ENCODE measurements at regions not wholly inside any gene's neighbourhood (a gene's known extent, or its start where the extent isn't known, plus 50 kb on each side); places are given as distances from the start of the nearest gene placed in this dataset.

DNA sequence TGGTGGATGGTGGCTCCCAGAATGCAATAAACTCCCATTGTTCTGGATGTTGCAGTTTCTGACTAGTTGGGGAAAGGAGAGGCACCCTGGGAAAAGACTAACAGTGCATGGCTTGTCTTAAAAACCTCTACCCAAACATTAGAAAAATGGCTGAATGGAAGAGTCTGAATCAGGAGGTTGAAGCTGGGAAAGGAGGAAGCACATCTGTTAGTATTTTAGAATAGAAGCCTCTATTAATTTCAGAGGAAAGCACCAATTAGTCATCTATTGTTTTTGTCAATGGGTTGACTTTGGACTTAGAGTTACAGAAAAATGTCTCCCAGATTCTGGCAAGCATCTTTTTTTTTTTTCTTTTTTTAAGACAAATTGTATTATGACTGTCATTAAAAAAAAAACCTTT is 56.1 kb upstream of the ELMO1 start:
- TF ChIP-seq, protein P1, sequence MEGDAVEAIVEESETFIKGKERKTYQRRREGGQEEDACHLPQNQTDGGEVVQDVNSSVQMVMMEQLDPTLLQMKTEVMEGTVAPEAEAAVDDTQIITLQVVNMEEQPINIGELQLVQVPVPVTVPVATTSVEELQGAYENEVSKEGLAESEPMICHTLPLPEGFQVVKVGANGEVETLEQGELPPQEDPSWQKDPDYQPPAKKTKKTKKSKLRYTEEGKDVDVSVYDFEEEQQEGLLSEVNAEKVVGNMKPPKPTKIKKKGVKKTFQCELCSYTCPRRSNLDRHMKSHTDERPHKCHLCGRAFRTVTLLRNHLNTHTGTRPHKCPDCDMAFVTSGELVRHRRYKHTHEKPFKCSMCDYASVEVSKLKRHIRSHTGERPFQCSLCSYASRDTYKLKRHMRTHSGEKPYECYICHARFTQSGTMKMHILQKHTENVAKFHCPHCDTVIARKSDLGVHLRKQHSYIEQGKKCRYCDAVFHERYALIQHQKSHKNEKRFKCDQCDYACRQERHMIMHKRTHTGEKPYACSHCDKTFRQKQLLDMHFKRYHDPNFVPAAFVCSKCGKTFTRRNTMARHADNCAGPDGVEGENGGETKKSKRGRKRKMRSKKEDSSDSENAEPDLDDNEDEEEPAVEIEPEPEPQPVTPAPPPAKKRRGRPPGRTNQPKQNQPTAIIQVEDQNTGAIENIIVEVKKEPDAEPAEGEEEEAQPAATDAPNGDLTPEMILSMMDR (IDR thresholded peaks at IDR 0.05; ENCODE audit: insufficient read depth, low read length, missing control alignments): no peak
- H3K4me3 ChIP-seq (ENCODE audit: low read depth, low read length): no peak overlapping the region
- ChIA-PET CTCF (no interaction called here), POLR2A (no interaction called here)
- no peak for DNase-seq (ENCODE audit: low read depth, low spot score)

GRCh38 chr7:37505750-37506353 is 57.2 kb upstream of the ELMO1 start:
- no peak for DNase-seq (ENCODE audit: low read depth, low spot score)
- ChIA-PET POLR2A (no interaction called here), CTCF (no interaction called here)
- H3K4me3 ChIP-seq (ENCODE audit: low read depth, low read length): no peak overlapping the region
- TF ChIP-seq, protein P1 (IDR thresholded peaks at IDR 0.05; ENCODE audit: insufficient read depth, low read length, missing control alignments): no peak

DNA sequence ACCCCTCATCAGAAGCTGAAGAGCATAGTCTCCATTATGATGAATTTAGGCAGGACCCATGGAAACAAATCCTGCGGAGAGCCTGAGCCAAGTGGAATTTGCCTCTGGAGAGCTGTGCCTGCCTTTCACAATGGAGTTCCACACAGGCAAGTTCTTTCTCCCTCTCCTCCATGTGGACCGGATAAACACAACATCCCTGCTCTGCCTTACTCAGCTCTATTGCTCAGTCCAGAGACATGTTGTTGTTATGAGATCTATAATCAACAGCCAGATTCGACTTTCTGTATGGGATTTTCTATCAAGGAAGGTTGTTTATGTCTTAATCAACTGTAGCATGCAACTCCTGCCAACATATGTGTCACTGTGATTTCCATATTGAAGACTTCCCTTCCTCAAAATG is 59.5 kb upstream of the ELMO1 start:
- CTCF ChIA-PET: no interaction called here
- no peak overlapping the region for H3K4me3 ChIP-seq (ENCODE audit: low read depth, low read length)
- POLR2A ChIA-PET: no interaction called here
- DNase-seq (ENCODE audit: low read depth, low spot score): no peak
- TF ChIP-seq, protein P1 (IDR thresholded peaks at IDR 0.05; ENCODE audit: insufficient read depth, low read length, missing control alignments): no peak

DNA sequence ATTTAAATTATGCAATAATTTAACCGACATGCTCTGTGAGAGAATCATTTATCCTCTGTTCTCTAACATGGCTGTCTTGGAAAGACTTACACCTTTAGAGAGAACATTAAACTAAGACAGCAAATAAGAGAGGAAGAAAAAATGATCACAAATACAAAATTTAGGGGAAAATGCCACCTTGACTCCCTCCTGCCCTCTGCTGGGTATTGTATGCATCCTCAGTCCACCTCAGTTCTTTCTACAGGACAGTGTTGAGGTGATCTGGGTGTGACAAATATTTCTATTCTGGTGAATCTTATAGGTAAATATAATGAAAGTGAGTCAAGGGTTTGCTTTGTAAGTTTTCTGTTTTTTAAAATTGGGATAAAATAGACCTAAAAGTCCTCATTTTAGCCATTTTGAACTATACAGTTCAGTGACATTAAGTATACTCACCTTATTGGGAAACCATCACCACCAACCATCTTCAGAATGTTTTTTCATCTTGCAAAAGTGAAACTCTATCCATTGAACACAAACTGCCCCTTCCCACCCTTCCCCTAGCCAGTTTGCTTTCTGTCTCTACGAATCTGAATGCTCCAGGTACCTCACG is 61.5 kb upstream of the ELMO1 start:
- CTCF ChIA-PET: no interaction called here
- no peak for DNase-seq (ENCODE audit: low read depth, low spot score)

DNA sequence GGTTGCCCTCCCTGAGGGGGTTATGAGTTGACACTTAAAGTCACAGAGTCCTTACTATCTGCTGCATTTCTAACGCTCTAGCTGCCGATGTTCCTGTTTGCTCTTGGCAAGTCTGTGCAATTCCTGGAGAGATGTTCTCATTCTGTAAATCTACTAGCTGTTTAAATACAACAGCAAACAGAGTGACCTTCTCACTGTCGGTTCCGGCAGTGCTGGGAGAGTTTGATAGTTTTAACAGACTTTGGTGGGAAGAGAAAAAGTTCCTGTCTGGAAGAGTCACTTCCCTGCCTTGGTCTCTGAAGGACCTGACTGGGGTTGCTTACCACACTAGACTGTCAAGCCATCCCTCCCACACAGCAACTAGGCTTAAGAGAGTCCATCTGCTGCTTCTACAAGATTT is 63.3 kb upstream of the ELMO1 start:
- POLR2A ChIA-PET: no interaction called here
- no peak overlapping the region for H3K4me3 ChIP-seq (ENCODE audit: low read depth, low read length)
- CTCF ChIA-PET: no interaction called here
- TF ChIP-seq, protein P1 (IDR thresholded peaks at IDR 0.05; ENCODE audit: insufficient read depth, low read length, missing control alignments): no peak
- DNase-seq (ENCODE audit: low read depth, low spot score): no peak

More for the DNA sequence above, 61.5 kb upstream of the ELMO1 start:
- no peak overlapping the region for H3K4me3 ChIP-seq (ENCODE audit: low read depth, low read length)
- POLR2A ChIA-PET: no interaction called here
- TF ChIP-seq, protein P1 (IDR thresholded peaks at IDR 0.05; ENCODE audit: insufficient read depth, low read length, missing control alignments): no peak

DNA sequence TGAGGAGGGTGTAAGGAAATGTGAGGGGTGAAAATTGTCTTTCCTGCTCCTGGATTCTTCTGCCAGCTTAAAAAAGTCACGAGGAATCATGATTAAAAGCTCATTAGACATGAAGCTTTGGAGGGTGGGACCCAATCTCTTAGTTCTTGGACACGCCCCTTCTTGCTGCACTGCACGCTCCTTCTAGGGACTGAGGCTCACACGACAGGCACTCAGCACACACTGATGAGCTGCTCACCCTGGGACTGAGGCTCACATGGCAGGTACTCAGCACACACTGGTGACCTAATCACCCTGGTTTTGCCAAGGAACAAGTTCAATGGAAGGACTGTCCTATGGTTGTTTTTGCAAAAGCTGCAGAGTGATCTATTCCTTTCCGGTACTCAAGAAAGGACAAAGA is 65.8 kb upstream of the ELMO1 start:
- CTCF ChIA-PET: no interaction called here
- no peak overlapping the region for H3K4me3 ChIP-seq (ENCODE audit: low read depth, low read length)
- TF ChIP-seq, protein P1 (IDR thresholded peaks at IDR 0.05; ENCODE audit: insufficient read depth, low read length, missing control alignments): no peak
- DNase-seq (ENCODE audit: low read depth, low spot score): no peak
- POLR2A ChIA-PET: no interaction called here

Measured in AG04449 (cell line).